GM23338 (cell line): ENCODE measurements at regions not wholly inside any gene's neighbourhood (a gene's known extent, or its start where the extent isn't known, plus 50 kb on each side); places are given as distances from the start of the nearest gene placed in this dataset.

ENCODE experiments used
- EZH2 ChIP-seq: fragments of 200-600 bp; sonication (generic); IDR thresholded peaks from one replicate; pipeline ENCODE4 v1.8.0; 2017; ENCODE audit warnings: antibody characterized with exemption, mild to moderate bottlenecking, low read depth; ENCODE audit not compliant: unreplicated experiment
- EZH2phosphoT487 ChIP-seq: fragments of 200-600 bp; sonication (generic); IDR thresholded peaks from one replicate; pipeline ENCODE4 v1.8.1; 2018; ENCODE audit warnings: antibody characterized with exemption; ENCODE audit not compliant: unreplicated experiment
- NANOG ChIP-seq: IDR thresholded peaks from 2 replicates; pipeline ENCODE4 v1.6.1; 2016; ENCODE audit warnings: antibody characterized with exemption, borderline replicate concordance
- POLR2AphosphoS5 ChIP-seq: IDR thresholded peaks from 2 replicates; pipeline ENCODE4 v1.6.1; 2016; ENCODE audit warnings: antibody characterized with exemption, low read depth
- ZNF114 ChIP-seq: fragments of 250-450 bp; sonication (Bioruptor Pico); IDR thresholded peaks from 2 replicates; pipeline ENCODE4 v1.5.0; 2020; ENCODE audit warnings: mild to moderate bottlenecking, moderate library complexity
- TF ChIP-seq, protein P1 (sequence below), 2 experiments: fragments of 200-600 bp in 1 of 2; sonication (generic) in 1 of 2; conservative IDR thresholded peaks; 2 replicates each; pipeline versions ENCODE4 v1.5.1 to v1.6.1; 2016 to 2017; ENCODE audit warnings: antibody characterized with exemption in 2 of 2, low read depth in 2 of 2, mild to moderate bottlenecking in 2 of 2, moderate library complexity in 1 of 2

DNA sequence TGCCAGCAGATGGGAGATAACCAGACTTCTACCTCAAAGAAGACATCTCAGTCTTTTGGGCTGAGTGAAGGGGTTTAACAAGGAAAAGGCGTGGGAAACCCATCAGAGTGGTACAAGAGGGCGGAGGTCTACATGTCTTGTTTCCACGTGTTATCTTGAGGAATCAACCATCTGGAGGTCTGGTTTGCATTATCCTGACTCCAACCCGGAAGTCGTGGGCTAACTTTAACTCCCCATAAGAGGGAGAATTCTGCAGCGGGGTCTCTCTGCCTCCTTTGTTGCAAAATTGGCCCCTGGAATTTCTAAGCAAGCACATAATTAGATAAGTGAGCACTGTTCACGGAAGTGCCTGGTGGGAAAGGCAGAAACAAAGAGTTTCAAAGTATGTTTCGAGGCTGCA lies 398.7 kb upstream of the C16orf82 start:
- no peak for TF ChIP-seq ZNF114 (CRISPR knock-in tag)
- no peak for TF ChIP-seq EZH2
- TF ChIP-seq EZH2phosphoT487, result no peak
- TF ChIP-seq, protein P1, sequence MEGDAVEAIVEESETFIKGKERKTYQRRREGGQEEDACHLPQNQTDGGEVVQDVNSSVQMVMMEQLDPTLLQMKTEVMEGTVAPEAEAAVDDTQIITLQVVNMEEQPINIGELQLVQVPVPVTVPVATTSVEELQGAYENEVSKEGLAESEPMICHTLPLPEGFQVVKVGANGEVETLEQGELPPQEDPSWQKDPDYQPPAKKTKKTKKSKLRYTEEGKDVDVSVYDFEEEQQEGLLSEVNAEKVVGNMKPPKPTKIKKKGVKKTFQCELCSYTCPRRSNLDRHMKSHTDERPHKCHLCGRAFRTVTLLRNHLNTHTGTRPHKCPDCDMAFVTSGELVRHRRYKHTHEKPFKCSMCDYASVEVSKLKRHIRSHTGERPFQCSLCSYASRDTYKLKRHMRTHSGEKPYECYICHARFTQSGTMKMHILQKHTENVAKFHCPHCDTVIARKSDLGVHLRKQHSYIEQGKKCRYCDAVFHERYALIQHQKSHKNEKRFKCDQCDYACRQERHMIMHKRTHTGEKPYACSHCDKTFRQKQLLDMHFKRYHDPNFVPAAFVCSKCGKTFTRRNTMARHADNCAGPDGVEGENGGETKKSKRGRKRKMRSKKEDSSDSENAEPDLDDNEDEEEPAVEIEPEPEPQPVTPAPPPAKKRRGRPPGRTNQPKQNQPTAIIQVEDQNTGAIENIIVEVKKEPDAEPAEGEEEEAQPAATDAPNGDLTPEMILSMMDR (conservative IDR thresholded peaks at IDR 0.05; ENCODE audit: low read depth in 2 of 2), result no peak
- no peak for TF ChIP-seq NANOG
- no peak for TF ChIP-seq POLR2AphosphoS5
